HG03432 (cell line): ENCODE measurements at regions not wholly inside any gene's neighbourhood (a gene's known extent, or its start where the extent isn't known, plus 50 kb on each side); places are given as distances from the start of the nearest gene placed in this dataset.

Experiments used
- ATAC-seq: cut with Tn5 transposase; IDR thresholded peaks from one replicate; pipeline ENCODE4 v1.9.1; 2021; ENCODE audit warnings: mild to moderate bottlenecking, moderate library complexity; ENCODE audit not compliant: unreplicated experiment

DNA sequence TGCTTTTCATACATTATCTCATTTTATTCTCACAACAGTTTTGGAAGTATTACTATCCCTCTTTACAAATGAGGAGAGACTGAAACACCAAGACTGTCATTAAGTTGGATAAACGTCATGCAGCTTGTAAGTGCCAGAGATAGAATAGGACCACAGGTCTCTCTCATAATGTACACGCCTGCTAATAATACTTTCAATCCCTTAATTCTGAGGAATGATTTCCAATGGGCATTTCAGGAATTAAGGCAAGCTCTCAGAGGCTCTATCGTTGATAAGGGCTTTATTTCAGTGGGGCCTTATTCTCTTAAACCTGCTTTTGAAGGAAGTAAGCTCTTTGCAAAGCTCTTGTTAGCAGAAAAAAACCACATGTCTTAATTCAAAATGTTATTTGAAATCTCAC lies 229.1 kb downstream of the NFKBIZ start:
- no peak for ATAC-seq

DNA sequence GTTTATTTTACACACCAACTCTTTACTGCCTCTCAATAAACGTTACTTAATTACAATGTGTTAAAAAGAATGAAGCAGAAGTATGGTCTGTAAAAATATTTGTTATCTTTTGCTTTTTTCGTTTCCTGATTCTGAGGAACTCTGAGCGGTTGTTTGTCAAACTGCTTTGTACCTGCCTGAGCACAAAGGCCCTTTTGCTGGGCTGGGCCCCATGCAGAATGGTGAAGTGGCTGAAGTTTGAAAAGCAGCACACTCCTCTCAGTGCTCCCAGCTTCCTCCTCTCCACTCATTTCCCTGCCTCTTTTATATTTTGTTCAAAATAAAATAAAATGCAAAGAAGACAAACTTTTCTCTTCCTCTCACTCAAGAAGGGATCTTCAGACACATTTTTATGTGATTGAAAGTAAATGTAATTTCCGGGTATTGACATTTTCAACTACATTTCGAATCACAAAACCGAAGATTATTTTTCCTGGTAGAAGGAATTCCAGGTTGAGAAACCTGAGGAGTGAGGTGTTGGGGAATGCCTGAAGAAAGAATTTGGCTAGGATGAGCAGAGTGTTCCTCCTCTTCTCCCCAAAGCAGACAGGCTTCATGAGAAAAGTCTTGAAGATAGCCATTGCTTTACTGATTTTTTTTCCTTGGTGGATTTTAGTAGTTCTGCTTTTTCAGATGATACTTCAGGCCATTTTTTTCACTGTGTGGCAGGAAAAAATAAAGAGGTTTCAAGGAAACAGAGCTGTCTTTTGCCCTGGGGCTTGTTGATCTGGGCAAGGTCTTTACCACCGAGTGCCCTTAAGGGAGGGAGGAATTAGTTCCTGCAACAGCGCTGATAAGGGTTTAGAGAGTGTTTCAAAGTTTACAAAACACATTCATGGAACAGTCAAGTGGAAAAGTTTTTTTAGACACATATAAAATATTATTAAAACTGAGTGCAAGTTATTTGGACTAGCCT lies 229.8 kb downstream of the NFKBIZ start:
- no peak for ATAC-seq

GRCh38 chr3:102079809-102080197 lies 230.5 kb downstream of the NFKBIZ start:
- ATAC-seq, result no peak

DNA sequence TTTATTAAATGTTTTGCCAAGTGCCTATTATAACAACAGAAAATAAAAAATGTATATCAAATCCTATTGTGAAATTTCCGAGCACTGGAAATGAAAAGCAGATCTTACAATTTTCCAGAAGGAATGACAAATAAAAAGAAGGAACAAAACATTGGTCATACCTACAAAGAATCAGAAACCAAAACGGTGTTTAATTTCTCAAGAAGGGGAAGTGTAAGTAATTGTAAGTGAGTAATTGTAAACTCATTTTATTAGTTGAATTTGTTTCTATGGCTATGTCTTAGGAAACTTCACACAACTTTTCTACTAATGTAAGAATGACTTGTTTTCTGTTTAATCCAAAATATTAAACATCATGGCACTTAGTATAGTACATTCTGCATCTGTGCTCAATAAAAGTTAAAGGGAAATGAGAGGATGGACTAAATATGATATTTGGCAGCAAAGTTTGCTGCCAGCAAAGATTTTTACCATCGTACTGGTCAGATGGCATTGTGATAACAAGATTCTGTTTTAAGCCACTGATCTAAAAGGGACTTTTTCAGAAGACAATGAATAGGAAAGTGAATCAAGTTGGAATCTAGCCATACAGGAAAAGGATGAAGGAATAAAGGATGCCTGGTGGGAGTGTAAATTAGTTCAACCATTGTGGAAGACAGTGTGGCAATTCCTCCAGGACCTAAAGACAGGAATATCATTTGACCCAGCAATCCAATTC lies 232.4 kb downstream of the NFKBIZ start:
- ATAC-seq, result no peak

GRCh38 chr3:102083473-102083872 lies 234.2 kb downstream of the NFKBIZ start:
- ATAC-seq, result no peak

DNA sequence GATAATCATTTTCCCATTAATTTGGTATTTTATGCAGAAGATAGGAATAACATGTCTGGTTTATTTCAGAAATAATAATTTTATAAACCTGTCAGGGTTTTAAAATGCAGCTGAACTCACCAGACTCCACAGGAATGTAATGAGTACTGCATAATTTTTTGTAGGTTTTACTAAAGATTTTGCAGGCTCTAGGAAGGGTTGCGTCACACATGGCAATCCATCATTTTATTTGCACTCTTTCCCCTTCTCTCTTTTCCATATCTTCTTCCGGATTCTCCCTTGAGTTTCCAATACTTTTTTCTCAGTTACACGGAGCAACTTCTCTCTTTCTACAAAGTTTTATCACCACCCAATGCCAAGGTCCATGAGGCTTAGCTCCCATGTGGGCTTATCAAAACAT lies 234.7 kb downstream of the NFKBIZ start:
- no peak for ATAC-seq

DNA sequence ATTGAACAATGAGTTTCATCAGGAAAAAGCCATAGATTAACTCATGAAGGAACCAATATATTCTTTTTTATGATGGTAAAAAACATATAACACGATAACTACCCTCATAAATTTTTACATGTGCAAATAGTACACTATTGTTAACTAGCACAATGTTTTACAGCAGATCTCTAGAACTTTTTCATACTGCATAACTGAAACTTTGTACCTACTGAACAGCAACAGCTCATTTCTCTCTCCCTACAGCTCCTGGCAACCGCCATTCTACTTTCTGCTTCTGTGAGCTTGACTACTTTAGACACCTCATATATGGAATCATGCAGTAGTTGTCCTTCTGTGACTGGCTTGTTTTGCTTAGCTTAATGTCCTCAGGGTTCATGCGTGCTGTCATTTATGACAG lies 235.4 kb downstream of the NFKBIZ start:
- ATAC-seq, result no peak

- peak; percentile 42 for ATAC-seq
These were observed 236.3 kb downstream of the NFKBIZ start for GRCh38 chr3:102085431-102086176.

- no peak for ATAC-seq
These were observed 237.9 kb downstream of the NFKBIZ start for GRCh38 chr3:102087236-102087635.

DNA sequence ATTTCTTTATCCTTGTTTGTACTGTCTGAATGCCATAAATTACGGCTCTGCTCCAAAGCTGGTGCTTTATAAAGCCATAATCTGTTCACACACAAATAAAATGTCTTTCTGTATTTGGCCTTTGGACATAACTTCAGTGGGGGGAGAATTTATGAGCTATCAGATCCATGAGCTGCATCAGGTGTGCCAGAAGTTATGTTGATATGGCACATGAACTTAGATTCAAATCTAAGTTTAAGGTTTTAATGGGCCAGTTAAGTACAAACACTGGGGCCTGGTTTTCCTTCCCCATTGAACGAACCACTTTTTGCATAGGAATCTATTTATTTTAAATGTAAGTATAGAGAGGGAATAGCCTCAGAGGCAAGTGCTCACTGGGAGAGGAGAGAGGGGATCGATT lies 239.9 kb downstream of the NFKBIZ start:
- no peak for ATAC-seq

GRCh38 chr3:102089904-102090720 lies 240.8 kb downstream of the NFKBIZ start:
- no peak for ATAC-seq

DNA sequence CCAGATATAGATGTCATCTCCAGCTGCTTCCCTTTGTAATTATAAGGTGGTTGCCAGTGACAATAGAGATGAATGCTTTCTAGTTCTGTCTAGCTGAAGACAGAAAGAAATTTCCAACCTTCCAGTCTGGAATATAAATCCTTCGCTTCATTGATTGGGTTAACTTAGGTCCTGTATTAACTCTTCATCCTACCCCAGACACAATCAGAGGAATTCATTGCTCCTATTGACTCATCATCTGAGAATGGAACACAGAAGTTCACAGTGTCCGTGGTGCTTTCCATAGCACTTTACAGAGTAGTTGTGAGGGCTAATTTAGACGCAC lies 241.4 kb downstream of the NFKBIZ start:
- no peak for ATAC-seq

DNA sequence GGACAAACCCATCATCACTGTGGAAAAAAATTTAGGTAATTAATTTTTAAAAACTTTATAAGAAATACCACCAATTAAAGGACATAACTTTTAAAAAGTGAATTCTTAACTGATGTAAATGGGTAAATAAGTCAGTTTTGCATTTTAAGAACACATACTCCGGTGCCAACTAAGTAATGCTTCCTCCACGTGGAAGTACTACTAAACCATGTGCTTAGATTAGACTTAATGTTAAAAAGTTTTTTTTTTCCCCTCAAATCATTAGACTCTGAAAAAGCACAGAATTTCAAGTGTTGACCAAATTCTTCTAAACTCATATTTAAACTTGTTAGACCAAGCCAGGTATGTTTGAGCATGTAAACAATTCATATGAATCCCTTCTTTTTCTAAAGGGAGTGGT lies 242.0 kb downstream of the NFKBIZ start:
- ATAC-seq, result no peak

DNA sequence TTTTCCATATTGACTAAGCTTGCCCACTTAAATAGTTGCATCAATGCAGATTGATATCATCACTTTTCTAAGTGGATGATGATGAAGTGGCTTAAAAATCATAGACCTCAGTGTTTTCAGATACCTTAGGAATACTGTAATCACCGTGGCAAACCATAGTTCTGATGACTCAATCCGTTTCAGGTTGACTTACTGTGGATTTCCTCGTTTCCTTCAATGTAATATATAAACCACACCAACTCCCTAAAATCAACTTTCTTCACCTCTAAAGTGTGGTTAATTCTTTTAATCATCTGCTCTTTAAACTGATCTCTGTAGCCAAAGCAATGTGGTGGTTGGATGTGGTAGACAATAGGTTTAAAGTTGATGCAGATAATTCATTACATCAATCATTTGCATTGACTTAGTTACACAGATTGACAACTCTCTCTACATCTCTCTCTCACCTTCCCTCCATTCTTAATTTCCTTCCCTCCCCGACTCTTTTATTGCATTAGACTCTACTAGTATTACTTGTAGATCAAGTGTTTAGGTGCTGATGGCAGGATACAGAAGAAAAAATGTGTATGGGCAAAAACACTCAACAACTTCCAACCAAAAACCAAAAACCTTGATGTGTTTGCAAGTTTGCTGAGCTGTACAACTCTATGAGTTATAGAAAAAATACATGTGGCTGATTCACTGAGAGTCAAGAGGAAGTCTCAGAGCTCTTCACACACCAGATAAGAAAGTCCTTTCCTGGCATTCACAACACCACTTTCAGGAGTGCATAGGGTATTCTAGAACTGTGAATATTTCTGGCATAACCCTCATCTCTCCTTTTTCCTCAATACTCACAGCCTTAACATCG lies 243.5 kb downstream of the NFKBIZ start:
- no peak for ATAC-seq

- no peak for ATAC-seq
These were observed 245.2 kb downstream of the NFKBIZ start for GRCh38 chr3:102094506-102094905.

GRCh38 chr3:102095383-102095782 lies 246.1 kb downstream of the NFKBIZ start:
- no peak for ATAC-seq

DNA sequence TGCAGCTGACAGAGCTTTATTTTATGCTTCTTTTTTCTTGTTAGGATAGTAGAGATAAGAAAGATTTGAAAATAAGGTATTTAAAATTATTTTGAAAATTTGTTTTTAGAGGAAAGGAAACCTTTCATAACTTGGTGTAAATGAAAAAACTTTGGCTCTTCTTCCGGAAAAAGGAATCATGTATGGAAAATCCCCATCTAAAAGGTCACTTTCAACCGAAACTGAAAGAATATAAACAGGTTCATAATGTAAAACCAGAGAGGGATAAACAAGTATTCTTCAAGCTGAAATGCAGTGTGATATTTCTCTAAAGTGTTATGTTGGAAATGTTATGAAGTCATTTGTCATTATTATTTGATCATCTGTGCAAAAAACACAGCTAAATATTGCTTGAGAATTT lies 246.8 kb downstream of the NFKBIZ start:
- no peak for ATAC-seq

DNA sequence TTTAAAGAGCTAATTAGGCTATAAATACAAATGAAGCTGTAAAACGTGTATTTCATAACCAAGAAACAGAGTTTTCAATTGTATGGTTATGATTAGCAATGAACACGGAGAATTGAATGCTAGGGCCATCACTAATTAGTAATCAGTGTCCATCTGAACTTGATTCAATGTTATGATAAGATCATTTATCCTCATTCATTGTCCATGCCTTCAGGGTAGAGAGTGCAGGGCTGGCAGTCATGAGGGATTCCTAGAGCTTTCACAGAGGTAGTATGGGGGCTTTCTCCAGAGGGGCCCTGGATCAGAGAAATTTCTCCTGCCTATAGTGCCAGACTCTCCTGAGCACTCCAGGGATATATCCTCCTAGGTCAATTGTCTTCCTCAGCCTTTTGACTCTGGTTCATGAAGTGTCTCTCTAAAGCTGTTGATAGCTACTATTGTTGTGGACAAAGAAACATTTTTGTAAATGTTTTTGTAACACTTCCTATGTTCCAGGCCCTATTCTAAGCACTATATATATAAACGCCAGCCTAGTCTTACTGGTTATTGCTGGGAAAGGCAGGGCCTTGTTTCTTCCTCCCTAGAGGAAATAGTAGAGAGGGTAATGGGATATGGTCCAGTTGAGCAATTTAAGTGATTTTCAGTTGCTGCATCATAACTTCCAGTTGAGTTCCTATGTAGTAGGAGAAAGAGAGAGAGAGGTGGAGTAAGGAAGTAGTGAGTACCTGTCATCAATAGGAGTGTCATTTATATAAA lies 249.0 kb downstream of the NFKBIZ start:
- no peak for ATAC-seq

- ATAC-seq, result no peak
These were observed 250.6 kb downstream of the NFKBIZ start for GRCh38 chr3:102099913-102100312.
